KMS-11 (cell line): ENCODE measurements at regions not wholly inside any gene's neighbourhood (a gene's known extent, or its start where the extent isn't known, plus 50 kb on each side); places are given as distances from the start of the nearest gene placed in this dataset.

ENCODE experiments used
- H2AFZ ChIP-seq: fragments of 200-600 bp; sonication (generic); 2 replicates; pipeline ENCODE4 v1.6.1; 2016; ENCODE audit warnings: antibody characterized with exemption, mixed run types, low read depth
- H3K27ac ChIP-seq: fragments of 200-600 bp; sonication (generic); 2 replicates; pipeline ENCODE4 v1.6.1; 2016; ENCODE audit warnings: mild to moderate bottlenecking, mixed run types
- H3K27me3 ChIP-seq: fragments of 200-600 bp; sonication (generic); 2 replicates; pipeline ENCODE4 v1.6.1; 2017; ENCODE audit warnings: mild to moderate bottlenecking, low read depth, mixed run types, moderate library complexity; ENCODE audit not compliant: insufficient read depth
- H3K36me3 ChIP-seq: fragments of 200-600 bp; sonication (generic); 2 replicates; pipeline ENCODE4 v1.6.1; 2017; ENCODE audit warnings: mild to moderate bottlenecking, mixed run types; ENCODE audit not compliant: insufficient read depth
- H3K4me1 ChIP-seq: fragments of 200-600 bp; sonication (generic); 2 replicates; pipeline ENCODE4 v1.6.1; 2016; ENCODE audit warnings: mild to moderate bottlenecking, low read depth, mixed run types; ENCODE audit not compliant: poor library complexity, severe bottlenecking
- H3K4me2 ChIP-seq: fragments of 200-600 bp; sonication (generic); 2 replicates; pipeline ENCODE4 v1.7.0; 2016; ENCODE audit warnings: mild to moderate bottlenecking, mixed run types
- H3K4me3 ChIP-seq: fragments of 200-600 bp; sonication (generic); IDR thresholded peaks from 2 replicates; pipeline ENCODE4 v1.6.1; 2017; ENCODE audit warnings: low read depth, low read length, mixed read lengths; ENCODE audit not compliant: insufficient read depth
- H3K79me2 ChIP-seq: fragments of 200-600 bp; sonication (generic); 2 replicates; pipeline ENCODE4 v1.6.1; 2016; ENCODE audit warnings: low read depth, mixed run types; ENCODE audit not compliant: insufficient read depth
- H3K9ac ChIP-seq: fragments of 200-600 bp; sonication (generic); 2 replicates; pipeline ENCODE4 v1.6.1; 2016; ENCODE audit warnings: mild to moderate bottlenecking, mixed run types
- H4K20me1 ChIP-seq: fragments of 200-600 bp; sonication (generic); 2 replicates; pipeline ENCODE4 v1.6.1; 2016; ENCODE audit warnings: mild to moderate bottlenecking, mixed run types; ENCODE audit not compliant: insufficient read depth
- CTCF ChIP-seq: fragments of 200-600 bp; sonication (generic); conservative IDR thresholded peaks from 2 replicates; pipeline ENCODE4 v1.6.1; 2017; ENCODE audit warnings: low read depth, mild to moderate bottlenecking, antibody characterized with exemption, low read length, moderate library complexity, mixed read lengths

- H3K4me1 ChIP-seq: no peaks in the 10 kb centered on the region
- no peak overlapping the region for H3K4me3 ChIP-seq
- no peaks in the 10 kb centered on the region for H4K20me1 ChIP-seq
- no peaks in the 10 kb centered on the region for H3K27me3 ChIP-seq
- H3K27ac ChIP-seq: no peak overlapping the region
- H3K9ac ChIP-seq: no peak overlapping the region
- no peaks in the 10 kb centered on the region for H3K79me2 ChIP-seq
- H2AFZ ChIP-seq: no peak overlapping the region
- TF ChIP-seq CTCF: no peak
- H3K4me2 ChIP-seq: no peak overlapping the region
- no peaks in the 10 kb centered on the region for H3K36me3 ChIP-seq
These were observed 118.3 kb upstream of the CYYR1 start for GRCh38 chr21:26691416-26691815.

GRCh38 chr21:26686705-26687104, 113.6 kb upstream of the CYYR1 start:
- Histone ChIP-seq H3K27ac (no peak overlapping the region), H2AFZ (no peak overlapping the region), H3K9ac (no peak overlapping the region), H4K20me1 (no peaks in the 10 kb centered on the region), H3K4me2 (0 out of 2 replicates have a peak overlapping the region, but pooled peaks have one; percentile 34), H3K79me2 (no peaks in the 10 kb centered on the region), H3K27me3 (no peaks in the 10 kb centered on the region), H3K4me3 (no peak overlapping the region), H3K4me1 (peaks cover 5% of the 10 kb centered on the region), H3K36me3 (no peaks in the 10 kb centered on the region)
- no peak for TF ChIP-seq CTCF

- Histone ChIP-seq H3K4me2 (peak overlapping the region; percentile 34; the same call in 1 of the 2 replicates), H3K4me1 (peaks cover 5% of the 10 kb centered on the region), H4K20me1 (no peaks in the 10 kb centered on the region), H3K4me3 (no peak overlapping the region), H3K36me3 (no peaks in the 10 kb centered on the region), H3K79me2 (no peaks in the 10 kb centered on the region), H3K27ac (no peak overlapping the region), H3K9ac (no peak overlapping the region), H3K27me3 (no peaks in the 10 kb centered on the region), H2AFZ (peak overlapping the region; percentile 64)
- no peak for TF ChIP-seq CTCF
These were observed 113.2 kb upstream of the CYYR1 start for GRCh38 chr21:26686278-26686677.

- Histone ChIP-seq H3K4me1 (peaks cover 5% of the 10 kb centered on the region), H3K4me2 (no peak overlapping the region), H2AFZ (no peak overlapping the region), H3K79me2 (no peaks in the 10 kb centered on the region), H3K27ac (no peak overlapping the region), H3K36me3 (no peaks in the 10 kb centered on the region), H3K9ac (no peak overlapping the region), H3K4me3 (no peak overlapping the region), H3K27me3 (no peaks in the 10 kb centered on the region), H4K20me1 (no peaks in the 10 kb centered on the region)
- no peak for TF ChIP-seq CTCF
These were observed 111.8 kb upstream of the CYYR1 start for GRCh38 chr21:26684889-26685288.
